NCI-H1694 treated with DMSO at 0.1 percent for 48 hours (cell line): ENCODE measurements at regions not wholly inside any gene's neighbourhood (a gene's known extent, or its start where the extent isn't known, plus 50 kb on each side); places are given as distances from the start of the nearest gene placed in this dataset.
A peak's percentile ranks its signal among the peaks of the same experiment; 100 is the strongest.

Source experiments
- DNase-seq: peaks from one replicate; lab custom pipeline; 2025; lab: John Stamatoyannopoulos, UW

DNA sequence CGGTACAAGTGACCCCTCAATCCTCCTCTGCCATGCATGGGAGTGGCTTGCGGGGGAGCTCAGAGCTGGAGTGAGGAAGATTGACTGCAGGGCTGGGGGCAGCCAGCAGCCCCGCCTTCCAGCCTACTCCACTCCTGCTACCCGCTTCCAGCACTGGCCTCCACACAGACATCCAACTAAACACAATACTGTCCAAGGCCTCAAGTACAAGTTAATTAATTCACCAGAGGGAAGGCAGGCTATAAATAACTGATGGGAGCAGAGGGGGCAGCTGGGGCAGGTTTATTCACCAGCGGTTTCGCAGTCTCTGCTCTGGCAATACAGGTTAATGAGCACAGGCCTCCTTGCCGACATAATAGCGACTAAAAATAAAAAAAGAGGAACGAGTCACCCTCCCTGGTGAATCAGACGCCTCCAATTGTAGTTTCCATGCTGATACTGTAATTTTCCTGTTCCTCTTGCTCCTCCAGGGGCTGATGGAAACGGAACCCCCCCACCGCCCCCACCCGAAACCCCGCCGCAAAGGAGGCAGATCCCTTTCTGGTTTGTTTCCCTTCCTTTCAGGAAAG, 166.4 kb upstream of the TLE3 start:
- no peak for DNase-seq

- no peak for DNase-seq
These were observed 165.0 kb upstream of the TLE3 start for GRCh38 chr15:70262591-70263274.

DNA sequence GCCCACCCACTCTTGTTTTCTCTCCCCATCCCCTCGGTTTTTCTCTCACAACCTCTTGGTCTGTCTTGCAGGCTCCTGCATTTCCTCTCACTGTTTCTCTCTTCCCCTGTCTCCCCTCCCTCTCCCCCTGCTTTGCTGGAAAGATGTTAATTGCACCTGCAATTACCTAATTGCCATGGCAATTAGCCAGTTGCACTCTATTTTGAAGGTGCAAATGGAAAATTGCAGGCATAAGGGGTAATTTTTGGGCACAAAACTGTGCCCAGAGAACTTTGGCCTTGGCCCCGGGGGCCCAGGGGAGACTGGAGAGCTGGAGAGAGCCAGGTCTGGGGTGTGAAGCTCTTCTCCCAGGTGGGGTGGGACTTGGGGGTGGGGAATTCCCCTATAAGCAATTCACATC, 164.5 kb upstream of the TLE3 start:
- DNase-seq: no peak

DNA sequence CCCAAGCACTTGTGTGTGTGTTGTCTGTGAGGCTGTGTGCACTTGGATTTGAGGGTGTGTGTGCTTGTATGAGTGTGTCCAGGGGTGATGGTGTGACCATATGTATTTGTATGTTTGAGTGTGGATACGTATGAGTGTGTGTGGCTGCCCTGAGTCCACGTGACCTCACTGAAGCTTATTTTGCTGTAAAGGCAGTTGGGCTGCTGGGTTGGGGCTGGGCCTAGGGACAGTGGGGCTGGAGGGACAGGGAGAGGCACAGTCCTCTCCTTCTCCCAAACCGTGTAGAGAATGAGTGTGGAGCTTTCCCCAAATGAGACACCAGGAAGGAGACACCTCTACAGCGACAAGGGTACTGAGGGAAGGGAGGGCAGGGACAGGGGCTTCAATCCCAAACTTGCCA, 163.4 kb upstream of the TLE3 start:
- DNase-seq: no peak

DNA sequence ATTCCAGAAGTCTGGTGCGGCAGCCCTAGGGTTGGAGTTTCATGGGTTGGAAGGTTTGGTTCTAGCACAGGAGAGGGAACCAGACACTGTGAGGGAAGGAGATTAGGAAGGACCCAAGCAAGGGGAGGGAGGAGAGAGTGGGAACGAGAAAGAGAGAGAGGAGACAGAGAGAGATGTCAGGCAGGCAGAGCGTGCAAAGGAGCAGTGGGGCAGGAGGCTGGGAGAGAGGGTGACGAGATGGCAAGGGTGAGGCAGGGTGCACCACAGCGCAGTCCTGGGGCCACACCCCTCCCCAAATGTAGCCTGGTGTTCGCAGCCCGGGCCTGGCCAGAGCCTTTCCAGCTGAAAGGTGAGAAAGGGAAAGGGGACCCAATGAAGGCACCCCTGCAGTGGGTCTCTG, 162.9 kb upstream of the TLE3 start:
- no peak for DNase-seq

- DNase-seq: no peak
These were observed 162.2 kb upstream of the TLE3 start for GRCh38 chr15:70259640-70260508.

- peak; percentile 47 for DNase-seq
These were observed 161.3 kb upstream of the TLE3 start for GRCh38 chr15:70259028-70259424.

GRCh38 chr15:70258369-70259027, 160.8 kb upstream of the TLE3 start:
- DNase-seq: no peak

- no peak for DNase-seq
These were observed 160.0 kb upstream of the TLE3 start for GRCh38 chr15:70257573-70258248.

- DNase-seq: no peak
These were observed 159.3 kb upstream of the TLE3 start for GRCh38 chr15:70257047-70257446.

GRCh38 chr15:70254311-70254869, 156.7 kb upstream of the TLE3 start:
- DNase-seq: no peak

GRCh38 chr15:70253461-70254156, 155.9 kb upstream of the TLE3 start:
- DNase-seq: no peak

GRCh38 chr15:70252951-70253320, 155.2 kb upstream of the TLE3 start:
- no peak for DNase-seq

- DNase-seq: peak; percentile 50
These were observed 154.6 kb upstream of the TLE3 start for GRCh38 chr15:70252056-70252950.

- DNase-seq: no peak
These were observed 153.7 kb upstream of the TLE3 start for GRCh38 chr15:70251246-70251990.

DNA sequence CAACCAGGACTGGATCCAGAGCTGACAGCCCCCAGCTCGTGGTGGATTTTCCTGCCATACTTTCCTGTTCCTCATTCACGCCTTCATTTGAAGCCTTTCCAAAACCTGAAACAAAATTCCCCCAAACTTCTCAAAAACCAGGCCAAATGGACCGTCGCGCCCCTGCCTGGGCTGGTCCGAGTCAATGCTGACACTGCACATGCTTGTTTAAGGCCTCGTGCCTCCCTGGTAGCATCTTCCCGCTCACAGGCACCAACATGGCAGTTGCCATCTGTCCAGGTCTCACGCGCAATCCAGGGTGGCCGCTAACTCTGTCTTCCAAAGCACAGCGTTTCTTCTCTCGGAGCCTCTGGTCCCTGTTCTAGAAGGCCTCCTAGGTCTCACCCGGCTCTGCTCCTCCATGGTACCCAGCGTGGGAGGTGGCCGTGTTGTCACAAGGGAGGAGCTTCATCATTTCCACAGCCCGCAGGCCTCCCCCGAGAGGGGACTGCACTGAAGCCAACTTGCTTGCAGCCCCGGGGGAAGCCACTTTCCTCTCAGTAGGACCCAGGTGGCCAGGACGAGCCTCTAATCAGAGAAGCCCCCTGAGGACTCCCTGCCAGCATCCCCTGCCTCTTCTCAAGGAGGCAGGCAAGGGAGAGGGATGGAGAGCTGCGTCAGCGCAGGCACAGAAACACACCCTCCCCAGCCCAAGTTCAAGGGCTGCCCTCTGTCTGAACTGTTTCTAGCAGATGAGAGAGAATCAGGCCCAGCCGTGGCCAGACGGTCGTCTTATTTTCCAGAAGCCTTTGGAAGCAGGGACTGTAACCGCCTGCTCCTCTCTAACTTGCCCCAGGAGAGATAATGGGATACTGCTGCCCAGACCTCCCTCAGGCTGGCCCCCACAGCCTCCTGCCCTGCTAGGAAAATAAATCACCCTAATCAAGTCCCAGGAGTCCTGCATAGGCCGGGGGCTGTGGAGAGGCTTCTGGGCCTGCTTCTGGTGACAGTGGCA, 152.8 kb upstream of the TLE3 start:
- DNase-seq: no peak

- no peak for DNase-seq
These were observed 151.9 kb upstream of the TLE3 start for GRCh38 chr15:70249616-70250015.
